GM19240 (cell line): ENCODE measurements at regions not wholly inside any gene's neighbourhood (a gene's known extent, or its start where the extent isn't known, plus 50 kb on each side); places are given as distances from the start of the nearest gene placed in this dataset.

Source experiments
- DNase-seq: peaks from one replicate; pipeline ENCODE4 v3.0.0; 2011; ENCODE audit warnings: low spot score; ENCODE audit not compliant: insufficient read length

DNA sequence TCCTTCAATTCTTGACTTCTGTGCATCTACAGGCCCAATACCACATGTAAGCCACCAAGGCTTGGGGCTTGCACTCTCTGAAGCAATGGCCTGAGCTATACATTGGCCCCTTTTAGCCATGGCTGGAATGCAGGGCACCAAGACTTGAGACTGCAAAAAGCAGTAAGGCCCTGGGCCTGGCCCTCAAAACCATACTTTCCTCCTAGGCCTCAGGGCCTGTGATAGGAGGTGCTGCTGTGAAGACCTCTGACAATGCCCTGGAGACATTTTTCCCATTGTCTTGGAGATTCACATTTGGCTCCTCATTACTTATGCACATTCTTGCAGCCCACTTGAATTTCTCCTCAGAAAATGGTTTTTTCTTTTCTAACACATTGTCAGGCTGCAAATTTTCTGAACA, 68.5 kb upstream of the FSTL5 start:
- DNase-seq, result no peak

DNA sequence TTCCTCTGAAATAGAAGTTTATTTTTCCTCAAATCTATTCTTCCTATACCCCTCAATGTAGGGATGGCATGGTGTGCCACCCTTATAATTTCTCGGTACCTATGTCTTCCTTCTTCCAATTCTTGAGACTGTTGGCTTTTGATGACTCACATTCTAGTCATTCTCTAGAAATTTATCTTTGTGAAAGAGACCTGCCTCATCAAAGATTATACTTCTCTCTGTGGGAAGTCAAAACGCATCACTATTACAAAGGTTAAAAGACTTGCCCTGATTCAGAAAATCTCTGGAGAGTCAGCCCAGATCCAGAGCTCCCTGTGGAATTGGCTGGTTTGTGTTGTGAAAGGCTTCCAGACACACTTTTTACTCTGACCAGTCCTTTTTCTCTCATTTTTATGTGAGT, 65.9 kb upstream of the FSTL5 start:
- no peak for DNase-seq

DNA sequence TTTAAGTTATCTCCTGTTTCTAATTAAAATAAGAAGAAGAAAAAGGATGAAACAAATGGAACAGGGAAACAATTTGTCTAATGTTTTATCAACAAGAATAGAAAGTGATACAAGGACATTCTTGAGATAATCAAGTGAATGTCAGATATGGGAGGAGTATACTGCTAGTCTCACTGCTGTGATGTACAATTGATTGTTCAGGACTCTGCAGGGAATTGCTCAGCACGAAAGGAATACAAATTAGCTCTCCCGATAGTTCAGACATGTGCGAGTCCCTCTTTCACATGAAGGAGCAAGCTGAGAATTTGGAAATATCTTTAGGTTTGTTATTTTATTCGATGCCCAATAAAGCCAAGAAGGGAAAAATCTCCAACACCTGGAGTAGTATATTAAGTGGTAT, 57.3 kb upstream of the FSTL5 start:
- DNase-seq, result no peak
